IMR-90 (cell line): ENCODE measurements at regions not wholly inside any gene's neighbourhood (a gene's known extent, or its start where the extent isn't known, plus 50 kb on each side); places are given as distances from the start of the nearest gene placed in this dataset.

Source experiments
- BHLHE40 ChIP-seq: fragments of 150-350 bp; IDR thresholded peaks from 2 replicates; pipeline ENCODE4 v1.6.1; 2016; ENCODE audit warnings: mild to moderate bottlenecking, low read depth, low read length
- MXI1 ChIP-seq: IDR thresholded peaks from 2 replicates; pipeline ENCODE4 v1.6.1; 2012; ENCODE audit warnings: low read depth, mild to moderate bottlenecking, low read length, moderate library complexity, borderline replicate concordance
- RFX5 ChIP-seq: IDR thresholded peaks from 2 replicates; pipeline ENCODE4 v1.8.0; 2012; ENCODE audit warnings: low read depth, mild to moderate bottlenecking, low read length, moderate library complexity
- TF ChIP-seq, protein P1 (sequence below): conservative IDR thresholded peaks from 2 replicates; pipeline ENCODE4 v1.5.1; 2012; ENCODE audit warnings: mild to moderate bottlenecking, low read depth, low read length, improper control_type of control experiment

- TF ChIP-seq, protein P1, sequence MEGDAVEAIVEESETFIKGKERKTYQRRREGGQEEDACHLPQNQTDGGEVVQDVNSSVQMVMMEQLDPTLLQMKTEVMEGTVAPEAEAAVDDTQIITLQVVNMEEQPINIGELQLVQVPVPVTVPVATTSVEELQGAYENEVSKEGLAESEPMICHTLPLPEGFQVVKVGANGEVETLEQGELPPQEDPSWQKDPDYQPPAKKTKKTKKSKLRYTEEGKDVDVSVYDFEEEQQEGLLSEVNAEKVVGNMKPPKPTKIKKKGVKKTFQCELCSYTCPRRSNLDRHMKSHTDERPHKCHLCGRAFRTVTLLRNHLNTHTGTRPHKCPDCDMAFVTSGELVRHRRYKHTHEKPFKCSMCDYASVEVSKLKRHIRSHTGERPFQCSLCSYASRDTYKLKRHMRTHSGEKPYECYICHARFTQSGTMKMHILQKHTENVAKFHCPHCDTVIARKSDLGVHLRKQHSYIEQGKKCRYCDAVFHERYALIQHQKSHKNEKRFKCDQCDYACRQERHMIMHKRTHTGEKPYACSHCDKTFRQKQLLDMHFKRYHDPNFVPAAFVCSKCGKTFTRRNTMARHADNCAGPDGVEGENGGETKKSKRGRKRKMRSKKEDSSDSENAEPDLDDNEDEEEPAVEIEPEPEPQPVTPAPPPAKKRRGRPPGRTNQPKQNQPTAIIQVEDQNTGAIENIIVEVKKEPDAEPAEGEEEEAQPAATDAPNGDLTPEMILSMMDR = no peak
- TF ChIP-seq BHLHE40 (no peak), RFX5 (no peak), MXI1 (no peak)
Measured at GRCh38 chr21:32134441-32135130, 144.3 kb downstream of the MIS18A start.
